Fibroblast of lung (primary cell): ENCODE measurements at regions not wholly inside any gene's neighbourhood (a gene's known extent, or its start where the extent isn't known, plus 50 kb on each side); places are given as distances from the start of the nearest gene placed in this dataset.
"Not testable (repeated sequence)": the region's sequence is repeated elsewhere in the genome, so short reads cannot be mapped to it uniquely, and the experiment has no call there.

ENCODE experiments used
- EZH2 ChIP-seq: IDR thresholded peaks from 2 replicates; pipeline ENCODE4 v1.5.1; 2012; ENCODE audit warnings: low read length, control low read depth, mild to moderate bottlenecking; ENCODE audit errors: missing control alignments
- TF ChIP-seq, protein P1 (sequence below), 2 donors: IDR thresholded peaks in 1 of 2; conservative IDR thresholded peaks in 1 of 2; 1 replicate in 1 of 2; 2 replicates in 1 of 2; pipeline ENCODE4 v1.5.1; 2011 to 2012; ENCODE audit warnings: low read length in 2 of 2, control low read depth in 1 of 2, inconsistent platforms in 1 of 2, low read depth in 1 of 2, mild to moderate bottlenecking in 1 of 2

- TF ChIP-seq, protein P1, sequence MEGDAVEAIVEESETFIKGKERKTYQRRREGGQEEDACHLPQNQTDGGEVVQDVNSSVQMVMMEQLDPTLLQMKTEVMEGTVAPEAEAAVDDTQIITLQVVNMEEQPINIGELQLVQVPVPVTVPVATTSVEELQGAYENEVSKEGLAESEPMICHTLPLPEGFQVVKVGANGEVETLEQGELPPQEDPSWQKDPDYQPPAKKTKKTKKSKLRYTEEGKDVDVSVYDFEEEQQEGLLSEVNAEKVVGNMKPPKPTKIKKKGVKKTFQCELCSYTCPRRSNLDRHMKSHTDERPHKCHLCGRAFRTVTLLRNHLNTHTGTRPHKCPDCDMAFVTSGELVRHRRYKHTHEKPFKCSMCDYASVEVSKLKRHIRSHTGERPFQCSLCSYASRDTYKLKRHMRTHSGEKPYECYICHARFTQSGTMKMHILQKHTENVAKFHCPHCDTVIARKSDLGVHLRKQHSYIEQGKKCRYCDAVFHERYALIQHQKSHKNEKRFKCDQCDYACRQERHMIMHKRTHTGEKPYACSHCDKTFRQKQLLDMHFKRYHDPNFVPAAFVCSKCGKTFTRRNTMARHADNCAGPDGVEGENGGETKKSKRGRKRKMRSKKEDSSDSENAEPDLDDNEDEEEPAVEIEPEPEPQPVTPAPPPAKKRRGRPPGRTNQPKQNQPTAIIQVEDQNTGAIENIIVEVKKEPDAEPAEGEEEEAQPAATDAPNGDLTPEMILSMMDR (conservative IDR thresholded peaks at IDR 0.05 in 1 of 2, IDR thresholded peaks at IDR 0.05 in 1 of 2; ENCODE audit: low read depth in 1 of 2, low read length in 2 of 2), result not testable (repeated sequence)
- not testable (repeated sequence) for TF ChIP-seq EZH2
Measured at GRCh38 chr7:34358578-34358977, 299.4 kb upstream of the NPSR1 start.
